A549 (cell line): ENCODE measurements at regions not wholly inside any gene's neighbourhood (a gene's known extent, or its start where the extent isn't known, plus 50 kb on each side); places are given as distances from the start of the nearest gene placed in this dataset.

Source experiments
- ATAC-seq, 2 experiments: fragments of 200-7000 bp in 1 of 2; fragments of >200 bp in 1 of 2; cut with Nextera tagmentation in 1 of 2; cut with Tn5 transposase in 1 of 2; 3 replicates each; pipeline versions ENCODE4 v1.8.0 to v1.9.1; 2018 to 2020; ENCODE audit warnings: mild to moderate bottlenecking in 1 of 2, moderate library complexity in 1 of 2
- CTCF ChIA-PET: fragments of 300-600 bp; sonication (Branson Sonifier 250); formaldehyde crosslinking; extraction: SDS; loops from one replicate; lab custom pipeline; 2021; ENCODE audit warnings: antibody characterized with exemption, inconsistent platforms; lab: Yijun Ruan, JAX
- POLR2A ChIA-PET: fragments of 350-600 bp; formaldehyde crosslinking; extraction: SDS; loops from one replicate; lab custom pipeline; 2021; ENCODE audit warnings: antibody characterized with exemption, inconsistent platforms; lab: Yijun Ruan, JAX
- DNase-seq, 2 experiments: peaks; one replicate each; pipeline versions ENCODE4 v3.0.0 to v3.0.0-alpha.2; 2011 to 2016; ENCODE audit warnings: low read depth in 1 of 2, low spot score in 1 of 2
- FAIRE-seq: peaks from 2 replicates; lab custom pipeline; 2011; peaks lifted over from hg19 to GRCh38; lab: Jason Lieb, UNC
- H3K27ac ChIP-seq, 2 experiments: fragments of >200 bp; sonication (Bioruptor Twin); formaldehyde crosslinking; 3 replicates each; pipeline ENCODE4 v1.5.1; 2016 to 2017
- H3K4me1 ChIP-seq: fragments of >200 bp; sonication (Bioruptor Twin); formaldehyde crosslinking; 3 replicates; pipeline ENCODE4 v1.6.1; 2016
- H3K4me2 ChIP-seq: fragments of >200 bp; sonication (Bioruptor Twin); formaldehyde crosslinking; 3 replicates; pipeline ENCODE4 v1.6.1; 2016
- H3K4me3 ChIP-seq: fragments of >200 bp; sonication (Bioruptor Twin); formaldehyde crosslinking; 3 replicates; pipeline ENCODE4 v1.5.1; 2016
- H3K9me3 ChIP-seq: fragments of >200 bp; sonication (Bioruptor Twin); formaldehyde crosslinking; 3 replicates; pipeline ENCODE4 v1.6.1; 2016
- ATOH8 ChIP-seq: fragments of 250-450 bp; sonication (Bioruptor Pico); IDR thresholded peaks from 2 replicates; pipeline ENCODE4 v1.5.0; 2020; ENCODE audit warnings: low read depth, mild to moderate bottlenecking, moderate library complexity
- BHLHE40 ChIP-seq: IDR thresholded peaks from 2 replicates; pipeline ENCODE4 v1.6.1; 2012; ENCODE audit warnings: low read depth, low read length, inconsistent platforms
- CBX8 ChIP-seq: fragments of 200-600 bp; sonication (generic); IDR thresholded peaks from 2 replicates; pipeline ENCODE4 v1.6.1; 2016
- CEBPB ChIP-seq, 2 experiments: fragments of >200 bp in 1 of 2; sonication (Bioruptor Twin) in 1 of 2; formaldehyde crosslinking in 1 of 2; IDR thresholded peaks; 2 replicates each; pipeline ENCODE4 v1.6.1; 2012 to 2016
- EHMT2 ChIP-seq: fragments of 200-600 bp; sonication (generic); IDR thresholded peaks from 2 replicates; pipeline ENCODE4 v1.6.1; 2016; ENCODE audit warnings: antibody characterized with exemption, low read depth, mild to moderate bottlenecking, moderate library complexity
- EP300 ChIP-seq, 2 experiments: fragments of >200 bp; sonication (Bioruptor Twin); formaldehyde crosslinking; IDR thresholded peaks; 2 replicates in 1 of 2; 3 replicates in 1 of 2; pipeline ENCODE4 v1.6.1; 2016 to 2017
- ESRRA ChIP-seq: fragments of 150-350 bp; IDR thresholded peaks from 2 replicates; pipeline ENCODE4 v1.6.1; 2014; ENCODE audit warnings: mild to moderate bottlenecking, low read length, borderline replicate concordance
- FOSB ChIP-seq: fragments of 250-450 bp; sonication (Bioruptor Pico); IDR thresholded peaks from 2 replicates; pipeline ENCODE4 v1.5.0; 2020; ENCODE audit warnings: mild to moderate bottlenecking, moderate library complexity
- FOXS1 ChIP-seq: fragments of 250-450 bp; sonication (Bioruptor Pico); IDR thresholded peaks from 2 replicates; pipeline ENCODE4 v1.5.0; 2020; ENCODE audit warnings: mild to moderate bottlenecking, moderate library complexity
- GATA3 ChIP-seq: IDR thresholded peaks from 2 replicates; pipeline ENCODE4 v1.6.1; 2012; ENCODE audit warnings: borderline replicate concordance
- HDAC2 ChIP-seq: fragments of 200-600 bp; sonication (generic); IDR thresholded peaks from 2 replicates; pipeline ENCODE4 v1.6.1; 2016
- HES2 ChIP-seq: fragments of >200 bp; sonication (Bioruptor Twin); formaldehyde crosslinking; IDR thresholded peaks from 2 replicates; pipeline ENCODE4 v1.6.1; 2016
- HOXA7 ChIP-seq: fragments of 250-450 bp; sonication (Bioruptor Pico); IDR thresholded peaks from 2 replicates; pipeline ENCODE4 v1.5.0; 2020; ENCODE audit warnings: mild to moderate bottlenecking, moderate library complexity
- HOXB5 ChIP-seq: fragments of 250-450 bp; sonication (Bioruptor Pico); IDR thresholded peaks from 2 replicates; pipeline ENCODE4 v1.5.0; 2020; ENCODE audit warnings: mild to moderate bottlenecking, moderate library complexity
- MAX ChIP-seq: IDR thresholded peaks from 2 replicates; pipeline ENCODE4 v1.6.1; 2012
- MYC ChIP-seq: IDR thresholded peaks from 2 replicates; pipeline ENCODE4 v1.6.1; 2012; ENCODE audit warnings: mild to moderate bottlenecking, inconsistent platforms, low read length, improper control_type of control experiment, borderline replicate concordance
- RCOR1 ChIP-seq: fragments of 150-350 bp; IDR thresholded peaks from 2 replicates; pipeline ENCODE4 v1.6.1; 2014; ENCODE audit warnings: antibody characterized with exemption, low read length, low read depth
- RFX5 ChIP-seq: fragments of 450-650 bp; IDR thresholded peaks from 2 replicates; pipeline ENCODE4 v1.7.1; 2014; ENCODE audit warnings: antibody characterized with exemption, mild to moderate bottlenecking, moderate library complexity
- RNF2 ChIP-seq: fragments of 200-600 bp; sonication (generic); IDR thresholded peaks from 2 replicates; pipeline ENCODE4 v1.6.1; 2016; ENCODE audit warnings: low read depth, mild to moderate bottlenecking, antibody characterized with exemption, moderate library complexity, borderline replicate concordance
- SMC3 ChIP-seq: fragments of >200 bp; sonication (Bioruptor Twin); formaldehyde crosslinking; IDR thresholded peaks from 3 replicates; pipeline ENCODE4 v1.6.1; 2018; ENCODE audit warnings: inconsistent platforms
- ZNF302 ChIP-seq: fragments of 250-450 bp; sonication (Bioruptor Pico); IDR thresholded peaks from 2 replicates; pipeline ENCODE4 v1.9.0; 2021; ENCODE audit warnings: inconsistent platforms, mild to moderate bottlenecking, moderate library complexity
- WGBS: methylation state at CpG from one replicate; pipeline ENCODE4 v1.1.6; 2017; ENCODE audit errors: missing lambda C conversion rate; 5-methylcytosine and 5-hydroxymethylcytosine counted together
- TF ChIP-seq, protein P1 (sequence below): fragments of 250-450 bp; sonication (Bioruptor Pico); IDR thresholded peaks from 2 replicates; pipeline ENCODE4 v1.5.0; 2021; ENCODE audit warnings: mild to moderate bottlenecking, moderate library complexity, borderline replicate concordance
- TF ChIP-seq, protein P2 (sequence below): fragments of 200-600 bp; sonication (generic); IDR thresholded peaks from 2 replicates; pipeline ENCODE4 v1.6.1; 2016; ENCODE audit warnings: antibody characterized with exemption, mild to moderate bottlenecking, moderate library complexity

GRCh38 chr1:5254131-5254725 is 599.8 kb downstream of the AJAP1 start:
- CTCF ChIA-PET = no interaction called here
- FAIRE-seq (no peak), ATAC-seq (no peak), DNase-seq (no peak)
- TF ChIP-seq GATA3 = no peak
- H3K4me3 ChIP-seq = no peak overlapping the region
- no peaks in the 10 kb centered on the region for H3K4me1 ChIP-seq
- 16% methylated on average over 15 of the region's 15 CpGs for WGBS
- no peaks in the 10 kb centered on the region for H3K9me3 ChIP-seq
- H3K4me2 ChIP-seq = no peak overlapping the region
- POLR2A ChIA-PET = no interaction called here
- H3K27ac ChIP-seq = no peak overlapping the region

- Histone ChIP-seq H3K9me3 (no peaks in the 10 kb centered on the region), H3K27ac (no peak overlapping the region), H3K4me1 (no peaks in the 10 kb centered on the region)
- POLR2A ChIA-PET = no interaction called here
- TF ChIP-seq ZNF302 (CRISPR knock-in tag) (no peak), RCOR1 (no peak), SMC3 (no peak), MYC (no peak), EHMT2 (no peak), EP300 (IDR thresholded peaks at IDR 0.05) (no peak), BHLHE40 (no peak)
- TF ChIP-seq, all 56 proteins: peak for 0
- H3K4me2 ChIP-seq = no peak overlapping the region
- no peak overlapping the region for H3K4me3 ChIP-seq
- no peak for DNase-seq
- no peak for ATAC-seq
- WGBS = 68% methylated on average over 5 of the region's 5 CpGs
- CTCF ChIA-PET = no interaction called here
- no peak for FAIRE-seq
These were observed 598.6 kb downstream of the AJAP1 start for GRCh38 chr1:5253036-5253435.

- Histone ChIP-seq H3K4me2 (no peak overlapping the region), H3K27ac (no peak overlapping the region), H3K4me1 (no peaks in the 10 kb centered on the region)
- POLR2A ChIA-PET = no interaction called here
- DNase-seq (no peak), FAIRE-seq (no peak)
- 6% methylated on average over 2 of the region's 2 CpGs for WGBS
- CTCF ChIA-PET = no interaction called here
- TF ChIP-seq RFX5 = no peak
- TF ChIP-seq, all 56 proteins: peak for 0
- no peak for ATAC-seq
- Histone ChIP-seq H3K4me3 (no peak overlapping the region), H3K9me3 (no peaks in the 10 kb centered on the region)
These were observed 595.9 kb downstream of the AJAP1 start for GRCh38 chr1:5250336-5250735.

DNA sequence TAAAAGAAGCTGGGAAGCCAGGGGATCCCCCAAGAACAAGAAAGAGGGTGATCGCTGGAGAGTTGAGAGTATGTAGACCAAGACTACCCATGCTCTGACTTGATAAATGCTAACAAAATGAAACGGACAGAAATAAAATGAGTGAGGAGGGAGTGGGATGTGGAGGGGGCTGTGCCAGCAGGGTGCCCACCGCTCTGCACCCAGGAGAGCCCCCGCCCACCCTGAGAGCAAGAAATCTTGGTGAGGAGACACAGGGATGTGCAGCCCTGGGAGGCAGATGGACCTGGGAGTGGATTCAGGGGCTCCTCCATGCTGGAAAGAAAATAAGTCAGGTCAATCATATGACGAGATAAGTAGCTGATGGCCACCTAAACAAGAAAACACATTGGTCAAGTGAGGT is 590.9 kb downstream of the AJAP1 start:
- H3K9me3 ChIP-seq = no peaks in the 10 kb centered on the region
- no peaks in the 10 kb centered on the region for H3K4me1 ChIP-seq
- no peak for ATAC-seq
- no peak for TF ChIP-seq HDAC2
- no peak for TF ChIP-seq EP300 (IDR thresholded peaks at IDR 0.05)
- TF ChIP-seq FOSB = no peak
- no peak for TF ChIP-seq HOXB5 (CRISPR knock-in tag)
- TF ChIP-seq CEBPB (IDR thresholded peaks at IDR 0.05) = no peak
- TF ChIP-seq ESRRA = no peak
- TF ChIP-seq RNF2 = no peak
- TF ChIP-seq, protein P1, sequence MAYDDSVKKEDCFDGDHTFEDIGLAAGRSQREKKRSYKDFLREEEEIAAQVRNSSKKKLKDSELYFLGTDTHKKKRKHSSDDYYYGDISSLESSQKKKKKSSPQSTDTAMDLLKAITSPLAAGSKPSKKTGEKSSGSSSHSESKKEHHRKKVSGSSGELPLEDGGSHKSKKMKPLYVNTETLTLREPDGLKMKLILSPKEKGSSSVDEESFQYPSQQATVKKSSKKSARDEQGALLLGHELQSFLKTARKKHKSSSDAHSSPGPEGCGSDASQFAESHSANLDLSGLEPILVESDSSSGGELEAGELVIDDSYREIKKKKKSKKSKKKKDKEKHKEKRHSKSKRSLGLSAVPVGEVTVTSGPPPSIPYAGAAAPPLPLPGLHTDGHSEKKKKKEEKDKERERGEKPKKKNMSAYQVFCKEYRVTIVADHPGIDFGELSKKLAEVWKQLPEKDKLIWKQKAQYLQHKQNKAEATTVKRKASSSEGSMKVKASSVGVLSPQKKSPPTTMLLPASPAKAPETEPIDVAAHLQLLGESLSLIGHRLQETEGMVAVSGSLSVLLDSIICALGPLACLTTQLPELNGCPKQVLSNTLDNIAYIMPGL (CRISPR knock-in tag) = no peak
- no peak for TF ChIP-seq FOXS1 (CRISPR knock-in tag)
- no peak for TF ChIP-seq CBX8
- TF ChIP-seq HOXA7 (CRISPR knock-in tag) = no peak
- TF ChIP-seq HES2 = no peak
- TF ChIP-seq, protein P2, sequence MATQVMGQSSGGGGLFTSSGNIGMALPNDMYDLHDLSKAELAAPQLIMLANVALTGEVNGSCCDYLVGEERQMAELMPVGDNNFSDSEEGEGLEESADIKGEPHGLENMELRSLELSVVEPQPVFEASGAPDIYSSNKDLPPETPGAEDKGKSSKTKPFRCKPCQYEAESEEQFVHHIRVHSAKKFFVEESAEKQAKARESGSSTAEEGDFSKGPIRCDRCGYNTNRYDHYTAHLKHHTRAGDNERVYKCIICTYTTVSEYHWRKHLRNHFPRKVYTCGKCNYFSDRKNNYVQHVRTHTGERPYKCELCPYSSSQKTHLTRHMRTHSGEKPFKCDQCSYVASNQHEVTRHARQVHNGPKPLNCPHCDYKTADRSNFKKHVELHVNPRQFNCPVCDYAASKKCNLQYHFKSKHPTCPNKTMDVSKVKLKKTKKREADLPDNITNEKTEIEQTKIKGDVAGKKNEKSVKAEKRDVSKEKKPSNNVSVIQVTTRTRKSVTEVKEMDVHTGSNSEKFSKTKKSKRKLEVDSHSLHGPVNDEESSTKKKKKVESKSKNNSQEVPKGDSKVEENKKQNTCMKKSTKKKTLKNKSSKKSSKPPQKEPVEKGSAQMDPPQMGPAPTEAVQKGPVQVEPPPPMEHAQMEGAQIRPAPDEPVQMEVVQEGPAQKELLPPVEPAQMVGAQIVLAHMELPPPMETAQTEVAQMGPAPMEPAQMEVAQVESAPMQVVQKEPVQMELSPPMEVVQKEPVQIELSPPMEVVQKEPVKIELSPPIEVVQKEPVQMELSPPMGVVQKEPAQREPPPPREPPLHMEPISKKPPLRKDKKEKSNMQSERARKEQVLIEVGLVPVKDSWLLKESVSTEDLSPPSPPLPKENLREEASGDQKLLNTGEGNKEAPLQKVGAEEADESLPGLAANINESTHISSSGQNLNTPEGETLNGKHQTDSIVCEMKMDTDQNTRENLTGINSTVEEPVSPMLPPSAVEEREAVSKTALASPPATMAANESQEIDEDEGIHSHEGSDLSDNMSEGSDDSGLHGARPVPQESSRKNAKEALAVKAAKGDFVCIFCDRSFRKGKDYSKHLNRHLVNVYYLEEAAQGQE = no peak
- TF ChIP-seq MAX = no peak
- no peak for TF ChIP-seq ATOH8 (CRISPR knock-in tag)
- TF ChIP-seq, all 56 proteins: peak for 0
- no peak overlapping the region for H3K4me3 ChIP-seq
- FAIRE-seq (no peak), DNase-seq (no peak)
- ChIA-PET POLR2A (no interaction called here), CTCF (no interaction called here)
- WGBS = 8% methylated on average over 5 of the region's 5 CpGs
- no peak overlapping the region for H3K4me2 ChIP-seq
- H3K27ac ChIP-seq = no peak overlapping the region
